Skeletal muscle tissue (tissue), 3 donors: ENCODE measurements at regions not wholly inside any gene's neighbourhood (a gene's known extent, or its start where the extent isn't known, plus 50 kb on each side); places are given as distances from the start of the nearest gene placed in this dataset.
"Not testable (repeated sequence)": the region's sequence is repeated elsewhere in the genome, so short reads cannot be mapped to it uniquely, and the experiment has no call there.

Experiments
- H3K27ac ChIP-seq: one replicate; pipeline ENCODE4 v1.7.0; 2013; ENCODE audit warnings: mild to moderate bottlenecking, low read depth, low read length, inconsistent platforms
- H3K27me3 ChIP-seq, 3 donors: one replicate each; pipeline ENCODE4 v1.7.0; 2013; ENCODE audit warnings: low read length in 3 of 3; ENCODE audit not compliant: control insufficient read depth in 3 of 3, insufficient read depth in 3 of 3
- H3K36me3 ChIP-seq, 3 donors: one replicate each; pipeline ENCODE4 v1.7.0; 2013; ENCODE audit warnings: low read length in 3 of 3; ENCODE audit not compliant: control insufficient read depth in 3 of 3, insufficient read depth in 3 of 3
- H3K4me1 ChIP-seq, 3 donors: one replicate each; pipeline ENCODE4 v1.7.0; 2013; ENCODE audit warnings: low read length in 3 of 3, mild to moderate bottlenecking in 3 of 3; ENCODE audit not compliant: control insufficient read depth in 3 of 3, insufficient read depth in 3 of 3
- H3K4me3 ChIP-seq, 3 donors: one replicate each; pipeline ENCODE4 v1.7.0; 2013; ENCODE audit warnings: low read length in 3 of 3
- H3K9ac ChIP-seq, 3 donors: one replicate each; pipeline ENCODE4 v1.7.0; 2013; ENCODE audit warnings: low read length in 3 of 3, mild to moderate bottlenecking in 3 of 3, moderate library complexity in 2 of 3, low read depth in 1 of 3
- H3K9me3 ChIP-seq, 3 donors: one replicate each; pipeline ENCODE4 v1.7.0; 2013; ENCODE audit warnings: low read length in 3 of 3; ENCODE audit not compliant: control insufficient read depth in 3 of 3
- donor health status: Osteomylitis.

DNA sequence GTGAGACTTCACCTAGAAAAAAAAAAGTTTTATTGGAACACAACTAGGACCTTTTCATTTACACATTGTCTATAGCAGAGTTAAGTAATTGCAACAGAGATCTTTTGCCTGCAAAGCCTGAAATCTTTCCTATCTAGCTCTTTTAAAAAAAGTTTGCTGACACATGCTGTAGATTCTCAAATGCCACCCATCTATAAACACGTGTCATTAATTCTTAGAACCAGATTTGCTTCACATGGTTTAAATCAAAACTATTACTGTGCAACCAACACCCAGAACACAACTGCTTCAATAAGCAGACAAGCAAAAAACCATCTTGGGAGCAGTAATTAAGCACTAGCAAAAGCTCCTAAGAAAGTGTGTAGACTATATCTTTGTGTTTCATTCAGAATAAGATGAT lies 55.0 kb downstream of the OXSM start:
- Histone ChIP-seq H3K27ac (no peak overlapping the region), H3K9me3 (no peaks in the 10 kb centered on the region), H3K36me3 (no peaks in the 10 kb centered on the region), H3K9ac (no peak overlapping the region), H3K4me3 (no peak overlapping the region), H3K27me3 (no peaks in the 10 kb centered on the region), H3K4me1 (no peaks in the 10 kb centered on the region)

DNA sequence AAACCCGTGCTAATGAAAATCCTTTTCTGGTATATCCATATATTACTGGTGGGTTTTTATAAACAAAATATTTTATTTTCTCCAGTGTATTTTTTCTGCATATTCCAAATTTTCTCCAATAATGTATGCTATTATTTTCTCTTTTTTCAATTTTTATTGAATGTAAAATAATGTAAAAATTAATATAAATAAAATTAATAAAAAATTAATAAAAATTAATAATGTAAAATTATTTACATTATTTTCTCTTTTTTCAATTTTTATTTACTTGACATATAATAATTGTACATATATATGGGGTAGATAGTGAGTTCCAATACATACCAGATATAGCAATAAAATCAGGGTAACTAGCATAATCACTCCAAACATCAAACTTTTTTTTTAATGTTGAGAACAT lies 56.4 kb downstream of the OXSM start:
- Histone ChIP-seq H3K9ac (no peak overlapping the region), H3K9me3 (no peaks in the 10 kb centered on the region), H3K27ac (no peak overlapping the region), H3K4me3 (no peak overlapping the region), H3K4me1 (no peaks in the 10 kb centered on the region), H3K36me3 (no peaks in the 10 kb centered on the region), H3K27me3 (no peaks in the 10 kb centered on the region)

- Histone ChIP-seq H3K27ac (no peak overlapping the region), H3K9ac (no peak overlapping the region), H3K9me3 (no peaks in the 10 kb centered on the region), H3K4me1 (no peaks in the 10 kb centered on the region), H3K36me3 (no peaks in the 10 kb centered on the region), H3K27me3 (no peaks in the 10 kb centered on the region), H3K4me3 (no peak overlapping the region)
These were observed 59.2 kb downstream of the OXSM start for GRCh38 chr3:25849091-25849490.

DNA sequence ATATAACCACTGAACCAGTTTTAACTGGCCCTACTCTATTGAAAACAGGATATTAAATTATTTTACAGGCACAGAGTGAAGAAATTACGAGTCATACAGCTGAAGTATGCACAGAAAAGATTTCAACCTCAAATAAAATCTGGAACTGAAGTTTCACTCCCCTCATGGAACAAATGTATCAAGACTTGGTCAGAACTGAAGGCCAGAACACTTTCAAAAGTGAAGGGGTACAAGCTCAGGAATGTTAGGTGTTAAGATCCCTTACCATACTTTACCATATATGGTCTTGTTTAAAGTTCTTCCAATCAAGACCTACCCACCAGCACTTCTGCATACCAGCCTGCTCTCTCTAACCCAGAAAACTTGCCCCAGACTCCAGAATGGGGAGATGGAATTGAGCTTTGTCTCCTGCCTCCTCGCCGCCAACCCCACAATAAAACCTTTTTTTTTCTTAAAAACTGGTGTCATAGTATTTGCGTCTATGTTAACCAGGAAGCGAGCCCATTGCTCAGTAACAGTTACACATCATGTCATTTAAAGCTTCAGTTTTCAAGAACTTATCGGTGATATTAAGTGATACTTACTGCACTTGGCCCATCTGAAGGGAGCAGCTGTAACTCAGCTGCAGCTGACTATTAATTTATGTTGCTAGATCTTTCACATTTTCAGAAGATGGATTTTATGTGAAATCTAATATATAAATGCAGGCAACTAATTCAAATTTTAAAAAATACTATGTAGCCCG lies 59.9 kb downstream of the OXSM start:
- H3K4me1 ChIP-seq = no peaks in the 10 kb centered on the region
- H3K27ac ChIP-seq = no peak overlapping the region
- H3K9ac ChIP-seq = no peak overlapping the region
- no peaks in the 10 kb centered on the region for H3K9me3 ChIP-seq
- no peaks in the 10 kb centered on the region for H3K36me3 ChIP-seq
- no peak overlapping the region for H3K4me3 ChIP-seq
- no peaks in the 10 kb centered on the region for H3K27me3 ChIP-seq

- not testable (repeated sequence) for H3K4me1 ChIP-seq, H3K9ac ChIP-seq, H3K36me3 ChIP-seq
These were observed 61.9 kb downstream of the OXSM start for GRCh38 chr3:25851693-25852259.

DNA sequence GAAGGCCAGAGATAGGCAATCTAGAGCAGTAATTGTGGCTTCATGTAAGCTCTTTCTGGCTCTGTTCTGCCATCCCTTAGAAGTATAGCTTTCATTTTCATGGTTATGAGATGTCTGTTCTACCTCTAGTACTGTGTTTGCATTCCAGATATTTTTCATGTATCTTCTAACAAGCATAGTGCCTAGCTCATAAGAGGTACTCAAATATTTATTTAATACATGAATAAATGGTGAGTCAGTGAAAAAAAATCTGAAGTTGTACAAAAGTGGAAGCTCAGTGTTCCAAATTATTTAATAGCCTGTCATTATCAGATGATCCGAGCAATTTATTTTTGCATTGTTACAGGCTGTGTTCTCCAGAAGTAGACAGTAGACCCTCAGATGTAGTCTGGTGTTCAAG lies 64.3 kb downstream of the OXSM start:
- H3K9ac ChIP-seq = no peak overlapping the region
- no peaks in the 10 kb centered on the region for H3K4me1 ChIP-seq
- H3K27ac ChIP-seq = no peak overlapping the region
- H3K9me3 ChIP-seq = no peaks in the 10 kb centered on the region
- H3K4me3 ChIP-seq = no peak overlapping the region
- H3K36me3 ChIP-seq = no peaks in the 10 kb centered on the region
- H3K27me3 ChIP-seq = no peaks in the 10 kb centered on the region

More at GRCh38 chr3:25851693-25852259, 61.9 kb downstream of the OXSM start:
- not testable (repeated sequence) for H3K27ac ChIP-seq, H3K4me3 ChIP-seq, H3K9me3 ChIP-seq, H3K27me3 ChIP-seq

DNA sequence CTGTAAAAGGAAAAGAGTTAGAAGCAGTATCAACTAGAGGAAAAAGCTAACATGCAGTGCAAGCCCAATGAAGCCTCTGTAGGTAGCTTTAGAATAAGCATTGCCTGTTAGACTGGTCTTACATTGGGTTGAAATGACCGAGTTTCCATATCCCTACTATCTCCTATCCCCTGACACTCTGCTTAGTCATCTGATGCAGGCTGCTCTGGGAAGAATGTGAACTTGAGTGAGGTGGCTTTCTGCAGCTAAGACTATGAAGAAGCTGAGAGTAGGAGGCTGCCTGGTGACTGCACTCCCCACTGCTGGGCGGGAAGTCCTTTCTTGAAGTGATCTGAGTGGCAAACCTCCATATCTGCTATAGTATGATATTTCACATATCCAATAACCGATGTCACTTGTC lies 64.7 kb downstream of the OXSM start:
- H3K27me3 ChIP-seq = no peaks in the 10 kb centered on the region
- no peaks in the 10 kb centered on the region for H3K36me3 ChIP-seq
- H3K4me3 ChIP-seq = no peak overlapping the region
- H3K4me1 ChIP-seq = no peaks in the 10 kb centered on the region
- H3K9ac ChIP-seq = no peak overlapping the region
- H3K9me3 ChIP-seq = no peaks in the 10 kb centered on the region
- no peak overlapping the region for H3K27ac ChIP-seq

- Histone ChIP-seq H3K9ac (no peak overlapping the region), H3K27ac (no peak overlapping the region), H3K9me3 (peaks cover 0 to 2% (median 0%) of the 10 kb centered on the region in 3 donors), H3K4me3 (no peak overlapping the region), H3K27me3 (no peaks in the 10 kb centered on the region), H3K4me1 (no peaks in the 10 kb centered on the region), H3K36me3 (no peaks in the 10 kb centered on the region)
These were observed 65.4 kb downstream of the OXSM start for GRCh38 chr3:25855266-25855784.

GRCh38 chr3:25856902-25857518 lies 67.1 kb downstream of the OXSM start:
- H3K4me1 ChIP-seq = no peaks in the 10 kb centered on the region
- no peak overlapping the region for H3K27ac ChIP-seq
- H3K27me3 ChIP-seq = no peaks in the 10 kb centered on the region
- no peak overlapping the region for H3K9ac ChIP-seq
- H3K9me3 ChIP-seq = peaks cover 0 to 2% (median 0%) of the 10 kb centered on the region in 3 donors
- H3K36me3 ChIP-seq = no peaks in the 10 kb centered on the region
- H3K4me3 ChIP-seq = no peak overlapping the region

DNA sequence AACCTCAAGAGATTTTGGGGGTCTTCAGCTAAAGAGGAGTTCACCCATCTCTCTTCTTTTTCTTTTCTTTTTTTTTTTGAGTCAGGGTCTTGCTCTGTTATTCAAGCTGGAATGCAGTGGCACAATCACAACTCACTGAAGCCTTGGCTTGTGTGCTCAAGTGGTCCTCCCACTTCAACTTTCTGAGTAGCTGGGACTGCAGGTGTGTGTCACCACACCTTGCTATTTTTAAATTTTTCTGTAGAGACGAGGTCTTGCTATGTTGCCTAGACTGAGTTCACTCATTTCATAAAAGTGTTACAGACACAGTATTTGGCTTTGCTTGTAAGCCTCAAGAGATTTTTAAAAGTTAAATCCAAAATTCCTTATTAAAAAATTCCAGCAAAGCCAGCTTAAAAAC lies 71.7 kb downstream of the OXSM start:
- no peaks in the 10 kb centered on the region for H3K36me3 ChIP-seq
- peaks cover 0 to 2% (median 0%) of the 10 kb centered on the region in 3 donors for H3K9me3 ChIP-seq
- H3K4me3 ChIP-seq = no peak overlapping the region
- no peak overlapping the region for H3K9ac ChIP-seq
- H3K4me1 ChIP-seq = no peaks in the 10 kb centered on the region
- H3K27ac ChIP-seq = no peak overlapping the region
- H3K27me3 ChIP-seq = no peaks in the 10 kb centered on the region
